GM12878 (cell line): ENCODE measurements at regions not wholly inside any gene's neighbourhood (a gene's known extent, or its start where the extent isn't known, plus 50 kb on each side); places are given as distances from the start of the nearest gene placed in this dataset.

ENCODE experiments used
- GABPA ChIP-seq: IDR thresholded peaks from 2 replicates; pipeline ENCODE4 v1.6.1; 2014; ENCODE audit warnings: antibody characterized with exemption, low read depth, mild to moderate bottlenecking, inconsistent platforms
- KDM1A ChIP-seq: fragments of 200-600 bp; sonication (generic); IDR thresholded peaks from 2 replicates; pipeline ENCODE4 v1.6.1; 2016; ENCODE audit warnings: borderline replicate concordance
- MAX ChIP-seq: IDR thresholded peaks from 2 replicates; pipeline ENCODE4 v1.6.1; 2012; ENCODE audit warnings: low read depth, low read length, improper control_type of control experiment
- PKNOX1 ChIP-seq: fragments of 450-650 bp; IDR thresholded peaks from 2 replicates; pipeline ENCODE4 v1.6.1; 2016; ENCODE audit warnings: mild to moderate bottlenecking
- RAD21 ChIP-seq: IDR thresholded peaks from 2 replicates; pipeline ENCODE4 v1.6.1; 2011; ENCODE audit warnings: mild to moderate bottlenecking, low read depth, low read length, moderate library complexity; ENCODE audit not compliant: insufficient read depth
- RFX5 ChIP-seq: IDR thresholded peaks from 2 replicates; pipeline ENCODE4 v1.6.1; 2011; ENCODE audit warnings: low read depth, low read length, improper control_type of control experiment
- STAT3 ChIP-seq: IDR thresholded peaks from 2 replicates; pipeline ENCODE4 v1.6.1; 2011; ENCODE audit warnings: low read depth, low read length, improper control_type of control experiment
- TF ChIP-seq, protein P1 (sequence below), 3 experiments: IDR thresholded peaks in 2 of 3; conservative IDR thresholded peaks in 1 of 3; 2 replicates each; pipeline ENCODE4 v1.5.1; 2011; ENCODE audit warnings: low read depth in 3 of 3, low read length in 3 of 3, mild to moderate bottlenecking in 3 of 3, control low read depth in 2 of 3, moderate library complexity in 2 of 3, inconsistent platforms in 1 of 3, mixed read lengths in 1 of 3; ENCODE audit not compliant: control insufficient read depth in 2 of 3, insufficient read depth in 1 of 3; ENCODE audit errors: extremely low read depth in 1 of 3

- TF ChIP-seq STAT3, result no peak
- TF ChIP-seq MAX, result no peak
- no peak for TF ChIP-seq RFX5
- TF ChIP-seq PKNOX1, result no peak
- no peak for TF ChIP-seq KDM1A
- no peak for TF ChIP-seq RAD21
- TF ChIP-seq, protein P1, sequence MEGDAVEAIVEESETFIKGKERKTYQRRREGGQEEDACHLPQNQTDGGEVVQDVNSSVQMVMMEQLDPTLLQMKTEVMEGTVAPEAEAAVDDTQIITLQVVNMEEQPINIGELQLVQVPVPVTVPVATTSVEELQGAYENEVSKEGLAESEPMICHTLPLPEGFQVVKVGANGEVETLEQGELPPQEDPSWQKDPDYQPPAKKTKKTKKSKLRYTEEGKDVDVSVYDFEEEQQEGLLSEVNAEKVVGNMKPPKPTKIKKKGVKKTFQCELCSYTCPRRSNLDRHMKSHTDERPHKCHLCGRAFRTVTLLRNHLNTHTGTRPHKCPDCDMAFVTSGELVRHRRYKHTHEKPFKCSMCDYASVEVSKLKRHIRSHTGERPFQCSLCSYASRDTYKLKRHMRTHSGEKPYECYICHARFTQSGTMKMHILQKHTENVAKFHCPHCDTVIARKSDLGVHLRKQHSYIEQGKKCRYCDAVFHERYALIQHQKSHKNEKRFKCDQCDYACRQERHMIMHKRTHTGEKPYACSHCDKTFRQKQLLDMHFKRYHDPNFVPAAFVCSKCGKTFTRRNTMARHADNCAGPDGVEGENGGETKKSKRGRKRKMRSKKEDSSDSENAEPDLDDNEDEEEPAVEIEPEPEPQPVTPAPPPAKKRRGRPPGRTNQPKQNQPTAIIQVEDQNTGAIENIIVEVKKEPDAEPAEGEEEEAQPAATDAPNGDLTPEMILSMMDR (IDR thresholded peaks at IDR 0.05 in 2 of 3, conservative IDR thresholded peaks at IDR 0.05 in 1 of 3; ENCODE audit: control insufficient read depth in 2 of 3, extremely low read depth in 1 of 3, insufficient read depth in 1 of 3, low read depth in 3 of 3, low read length in 3 of 3), result no peak
- no peak for TF ChIP-seq GABPA
These were observed 98.0 kb downstream of the SLC25A46 start for GRCh38 chr5:110836851-110837250.
